HG03175 (cell line): ENCODE measurements at regions not wholly inside any gene's neighbourhood (a gene's known extent, or its start where the extent isn't known, plus 50 kb on each side); places are given as distances from the start of the nearest gene placed in this dataset.
A peak's percentile ranks its signal among the peaks of the same experiment; 100 is the strongest.

Experiments used
- ATAC-seq: cut with Tn5 transposase; IDR thresholded peaks from one replicate; pipeline ENCODE4 v1.9.1; 2021; ENCODE audit warnings: mild to moderate bottlenecking, moderate library complexity; ENCODE audit not compliant: unreplicated experiment

- ATAC-seq = no peak
Observed at GRCh38 chr10:83955406-83955805, 183.9 kb upstream of the GHITM start.

GRCh38 chr10:83957168-83957947, 182.0 kb upstream of the GHITM start:
- ATAC-seq = no peak

GRCh38 chr10:83959328-83959727, 180.0 kb upstream of the GHITM start:
- ATAC-seq = no peak

- ATAC-seq = no peak
Observed at GRCh38 chr10:83960125-83960524, 179.2 kb upstream of the GHITM start.

- ATAC-seq = no peak
Observed at GRCh38 chr10:83961620-83962019, 177.7 kb upstream of the GHITM start.

- no peak for ATAC-seq
Observed at GRCh38 chr10:83963446-83963845, 175.9 kb upstream of the GHITM start.

- ATAC-seq = no peak
Observed at GRCh38 chr10:83965473-83965872, 173.8 kb upstream of the GHITM start.

GRCh38 chr10:83968052-83968451, 171.3 kb upstream of the GHITM start:
- ATAC-seq = no peak

GRCh38 chr10:83978681-83979383, 160.5 kb upstream of the GHITM start:
- ATAC-seq = no peak

- ATAC-seq = peak; percentile 49
Observed at GRCh38 chr10:83982812-83983211, 156.5 kb upstream of the GHITM start.

GRCh38 chr10:83983578-83984255, 155.6 kb upstream of the GHITM start:
- ATAC-seq = no peak

GRCh38 chr10:83984256-83984640, 155.1 kb upstream of the GHITM start:
- no peak for ATAC-seq

- ATAC-seq = no peak
Observed at GRCh38 chr10:83986800-83987199, 152.5 kb upstream of the GHITM start.

GRCh38 chr10:83987216-83987615, 152.1 kb upstream of the GHITM start:
- ATAC-seq = no peak

GRCh38 chr10:83988435-83988834, 150.9 kb upstream of the GHITM start:
- no peak for ATAC-seq

- peak; percentile 97 for ATAC-seq
Observed at GRCh38 chr10:83990126-83990525, 149.2 kb upstream of the GHITM start.

GRCh38 chr10:83991986-83992753, 147.1 kb upstream of the GHITM start:
- peak; percentile 32 for ATAC-seq

GRCh38 chr10:83994325-83994724, 145.0 kb upstream of the GHITM start:
- ATAC-seq = no peak

- no peak for ATAC-seq
Observed at GRCh38 chr10:83995738-83996331, 143.5 kb upstream of the GHITM start.

- no peak for ATAC-seq
Observed at GRCh38 chr10:84004221-84004620, 135.1 kb upstream of the GHITM start.

GRCh38 chr10:84005403-84005802, 133.9 kb upstream of the GHITM start:
- no peak for ATAC-seq
